Endodermal cell (in vitro differentiated cells): ENCODE measurements at regions not wholly inside any gene's neighbourhood (a gene's known extent, or its start where the extent isn't known, plus 50 kb on each side); places are given as distances from the start of the nearest gene placed in this dataset.

Experiments used
- DNase-seq: peaks from one replicate; pipeline ENCODE4 v3.0.0-alpha.2; 2017
- H3K27ac ChIP-seq: 2 replicates; pipeline ENCODE4 v1.5.1; 2013; ENCODE audit warnings: mild to moderate bottlenecking, low read depth, low read length, moderate library complexity
- H3K27me3 ChIP-seq: 2 replicates; pipeline ENCODE4 v1.6.1; 2013; ENCODE audit warnings: mild to moderate bottlenecking, low read length, moderate library complexity; ENCODE audit not compliant: insufficient read depth, control insufficient read depth, poor library complexity, severe bottlenecking
- H3K36me3 ChIP-seq: 2 replicates; pipeline ENCODE4 v1.7.0; 2013; ENCODE audit warnings: mild to moderate bottlenecking, low read length, moderate library complexity; ENCODE audit not compliant: control insufficient read depth, insufficient read depth
- H3K4me1 ChIP-seq: one replicate; pipeline ENCODE4 v1.7.0; 2013; ENCODE audit warnings: low read length; ENCODE audit not compliant: control insufficient read depth, insufficient read depth
- H3K4me3 ChIP-seq: 2 replicates; pipeline ENCODE4 v1.5.1; 2013; ENCODE audit warnings: mild to moderate bottlenecking, low read length, moderate library complexity
- H3K9ac ChIP-seq: 2 replicates; pipeline ENCODE4 v1.6.1; 2013; ENCODE audit warnings: mild to moderate bottlenecking, low read length, moderate library complexity; ENCODE audit not compliant: poor library complexity, severe bottlenecking; ENCODE audit errors: extremely low read depth
- H3K9me3 ChIP-seq: 2 replicates; pipeline ENCODE4 v1.6.1; 2013; ENCODE audit warnings: mild to moderate bottlenecking, low read length, moderate library complexity; ENCODE audit not compliant: control insufficient read depth
- H3K27ac Mint-ChIP-seq: 2 replicates; pipeline ENCODE4 v1.8.0; 2020; ENCODE audit warnings: mixed read lengths
- H3K27me3 Mint-ChIP-seq: 2 replicates; pipeline ENCODE4 v1.8.0; 2021; ENCODE audit warnings: mild to moderate bottlenecking, mixed read lengths; ENCODE audit not compliant: insufficient read depth
- H3K36me3 Mint-ChIP-seq: 2 replicates; pipeline ENCODE4 v1.8.0; 2020; ENCODE audit warnings: low read depth, mixed read lengths
- H3K4me1 Mint-ChIP-seq: 2 replicates; pipeline ENCODE4 v1.8.0; 2020; ENCODE audit warnings: mixed read lengths
- H3K4me3 Mint-ChIP-seq: 2 replicates; pipeline ENCODE4 v1.8.0; 2020; ENCODE audit warnings: mild to moderate bottlenecking, moderate library complexity, mixed read lengths
- H3K9me3 Mint-ChIP-seq: 2 replicates; pipeline ENCODE4 v1.8.0; 2020; ENCODE audit warnings: mild to moderate bottlenecking, mixed read lengths
- CTCF ChIP-seq: fragments of 200-600 bp; sonication (generic); conservative IDR thresholded peaks from 2 replicates; pipeline ENCODE4 v1.5.0; 2021; ENCODE audit warnings: antibody characterized with exemption, mild to moderate bottlenecking
- WGBS, 2 experiments: methylation state at CpG; one replicate each; pipeline versions ENCODE4 v1.1.5 to v1.1.7; 2013; ENCODE audit warnings: missing lambda C conversion rate in 2 of 2, mixed read lengths in 1 of 2; ENCODE audit not compliant: insufficient coverage in 1 of 2, insufficient read length in 1 of 2; 5-methylcytosine and 5-hydroxymethylcytosine counted together

- Histone ChIP-seq H3K4me3 (no peak overlapping the region), H3K4me1 (peaks cover 7% of the 10 kb centered on the region), H3K36me3 (no peaks in the 10 kb centered on the region), H3K9ac (no peak overlapping the region), H3K9me3 (no peaks in the 10 kb centered on the region), H3K27ac (no peak overlapping the region), H3K27me3 (no peaks in the 10 kb centered on the region)
- H3K4me3 Mint-ChIP-seq: no peak overlapping the region
- H3K9me3 Mint-ChIP-seq: no peaks in the 10 kb centered on the region
- H3K4me1 Mint-ChIP-seq: peaks cover 17% of the 10 kb centered on the region
- no peak for DNase-seq
- 82 to 88% methylated on average over 1 of the region's 1 CpG for WGBS, 2 experiments
- no peak overlapping the region for H3K27ac Mint-ChIP-seq
- no peaks in the 10 kb centered on the region for H3K36me3 Mint-ChIP-seq
- TF ChIP-seq CTCF: no peak
- H3K27me3 Mint-ChIP-seq: peaks cover 17% of the 10 kb centered on the region
Measured at GRCh38 chr2:216761133-216761532, 65.8 kb upstream of the IGFBP5 start.

GRCh38 chr2:216758256-216759155, 63.2 kb upstream of the IGFBP5 start:
- H3K9me3 ChIP-seq: no peaks in the 10 kb centered on the region
- Mint-ChIP-seq H3K4me1 (peaks cover 4% of the 10 kb centered on the region), H3K4me3 (no peak overlapping the region), H3K9me3 (no peaks in the 10 kb centered on the region), H3K27ac (no peak overlapping the region), H3K36me3 (no peaks in the 10 kb centered on the region), H3K27me3 (peaks cover 30% of the 10 kb centered on the region)
- peaks cover 5% of the 10 kb centered on the region for H3K4me1 ChIP-seq
- DNase-seq: peak; percentile 13
- no peak for TF ChIP-seq CTCF
- H3K9ac ChIP-seq: no peak overlapping the region
- no peak overlapping the region for H3K4me3 ChIP-seq
- H3K36me3 ChIP-seq: no peaks in the 10 kb centered on the region
- no peaks in the 10 kb centered on the region for H3K27me3 ChIP-seq
- H3K27ac ChIP-seq: no peak overlapping the region
- 86% methylated on average over 6 to 8 of the region's 8 CpGs for WGBS, 2 experiments

GRCh38 chr2:216757532-216757931, 62.2 kb upstream of the IGFBP5 start:
- no peaks in the 10 kb centered on the region for H3K9me3 Mint-ChIP-seq
- H3K4me3 Mint-ChIP-seq: no peak overlapping the region
- no peaks in the 10 kb centered on the region for H3K36me3 Mint-ChIP-seq
- peaks cover 4% of the 10 kb centered on the region for H3K4me1 Mint-ChIP-seq
- 91 to 96% methylated on average over 4 of the region's 4 CpGs for WGBS, 2 experiments
- Histone ChIP-seq H3K27ac (no peak overlapping the region), H3K4me3 (no peak overlapping the region), H3K27me3 (no peaks in the 10 kb centered on the region), H3K36me3 (no peaks in the 10 kb centered on the region), H3K9me3 (no peaks in the 10 kb centered on the region), H3K9ac (no peak overlapping the region), H3K4me1 (peaks cover 5% of the 10 kb centered on the region)
- H3K27ac Mint-ChIP-seq: no peak overlapping the region
- TF ChIP-seq CTCF: no peak
- H3K27me3 Mint-ChIP-seq: peaks cover 39% of the 10 kb centered on the region
- no peak for DNase-seq
